ENCODE measurements at regions not wholly inside any gene's neighbourhood (a gene's known extent, or its start where the extent isn't known, plus 50 kb on each side); places are given as distances from the start of the nearest gene placed in this dataset.

DNA sequence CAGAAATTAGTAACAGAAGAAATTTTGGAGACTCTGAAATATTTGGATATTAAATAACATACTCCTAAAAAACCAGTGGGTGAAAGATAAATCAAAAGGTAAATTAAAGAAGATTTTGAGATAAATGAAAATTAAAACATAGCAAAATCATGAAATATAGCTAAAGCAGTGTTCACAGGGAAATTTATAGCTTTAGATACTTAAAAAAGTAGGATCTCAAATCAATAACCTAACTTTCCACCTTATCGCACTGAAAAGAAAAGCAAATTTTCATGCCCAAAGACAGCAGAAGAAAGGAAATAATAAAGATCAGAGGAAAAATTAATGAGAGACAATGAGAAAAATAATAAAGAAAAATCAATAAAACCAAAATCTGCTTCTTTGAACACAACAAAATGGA, 135.1 kb upstream of the KLF7 start:
- TF ChIP-seq, protein P1, sequence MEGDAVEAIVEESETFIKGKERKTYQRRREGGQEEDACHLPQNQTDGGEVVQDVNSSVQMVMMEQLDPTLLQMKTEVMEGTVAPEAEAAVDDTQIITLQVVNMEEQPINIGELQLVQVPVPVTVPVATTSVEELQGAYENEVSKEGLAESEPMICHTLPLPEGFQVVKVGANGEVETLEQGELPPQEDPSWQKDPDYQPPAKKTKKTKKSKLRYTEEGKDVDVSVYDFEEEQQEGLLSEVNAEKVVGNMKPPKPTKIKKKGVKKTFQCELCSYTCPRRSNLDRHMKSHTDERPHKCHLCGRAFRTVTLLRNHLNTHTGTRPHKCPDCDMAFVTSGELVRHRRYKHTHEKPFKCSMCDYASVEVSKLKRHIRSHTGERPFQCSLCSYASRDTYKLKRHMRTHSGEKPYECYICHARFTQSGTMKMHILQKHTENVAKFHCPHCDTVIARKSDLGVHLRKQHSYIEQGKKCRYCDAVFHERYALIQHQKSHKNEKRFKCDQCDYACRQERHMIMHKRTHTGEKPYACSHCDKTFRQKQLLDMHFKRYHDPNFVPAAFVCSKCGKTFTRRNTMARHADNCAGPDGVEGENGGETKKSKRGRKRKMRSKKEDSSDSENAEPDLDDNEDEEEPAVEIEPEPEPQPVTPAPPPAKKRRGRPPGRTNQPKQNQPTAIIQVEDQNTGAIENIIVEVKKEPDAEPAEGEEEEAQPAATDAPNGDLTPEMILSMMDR (IDR thresholded peaks at IDR 0.05): no peak
- TF ChIP-seq POLR2A (IDR thresholded peaks at IDR 0.05): no peak
- TF ChIP-seq EP300 (IDR thresholded peaks at IDR 0.05): no peak

All from upper lobe of left lung (tissue), 4 donors.